SKM-1 treated with dmso at 0.1 percent for 144 hours (cell line): ENCODE measurements at regions not wholly inside any gene's neighbourhood (a gene's known extent, or its start where the extent isn't known, plus 50 kb on each side); places are given as distances from the start of the nearest gene placed in this dataset.

Source experiments
- DNase-seq: peaks from one replicate; lab custom pipeline; 2025; ENCODE audit not compliant: unreplicated experiment; lab: John Stamatoyannopoulos, UW

- peak; percentile 56 for DNase-seq
Observed at GRCh38 chr4:12221031-12221430, 792.3 kb upstream of the HS3ST1 start.

- no peak for DNase-seq
Observed at GRCh38 chr4:12211636-12212035, 782.9 kb upstream of the HS3ST1 start.

DNA sequence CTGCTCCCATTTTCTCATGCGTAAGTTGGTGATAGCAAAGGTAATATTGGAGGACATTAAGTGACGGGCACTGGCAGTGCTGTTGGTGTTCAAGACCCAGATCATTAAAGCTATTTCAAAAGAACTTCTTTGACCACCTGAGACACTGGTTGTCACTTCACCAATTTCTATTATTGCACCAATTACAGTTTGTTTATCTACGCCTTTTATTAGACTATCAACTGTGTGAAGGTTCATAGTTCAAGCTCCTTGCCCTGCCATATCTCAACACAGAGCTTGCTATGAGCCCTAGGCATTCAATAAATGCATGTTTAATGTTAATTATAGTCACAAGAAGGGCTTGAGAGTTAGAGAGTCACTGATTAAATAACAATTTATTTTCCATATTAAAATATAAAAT, 778.7 kb upstream of the HS3ST1 start:
- DNase-seq, result no peak

- no peak for DNase-seq
Observed at GRCh38 chr4:12206091-12206490, 777.4 kb upstream of the HS3ST1 start.

- no peak for DNase-seq
Observed at GRCh38 chr4:12203945-12204344, 775.3 kb upstream of the HS3ST1 start.

- DNase-seq, result no peak
Observed at GRCh38 chr4:12200226-12200625, 771.5 kb upstream of the HS3ST1 start.

- no peak for DNase-seq
Observed at GRCh38 chr4:12186526-12186925, 757.8 kb upstream of the HS3ST1 start.

GRCh38 chr4:12178614-12179610, 750.2 kb upstream of the HS3ST1 start:
- DNase-seq, result no peak

GRCh38 chr4:12177416-12177815, 748.7 kb upstream of the HS3ST1 start:
- DNase-seq, result no peak

- DNase-seq, result no peak
Observed at GRCh38 chr4:12173496-12173895, 744.8 kb upstream of the HS3ST1 start.

GRCh38 chr4:12172198-12172973, 743.7 kb upstream of the HS3ST1 start:
- DNase-seq, result no peak

GRCh38 chr4:12170308-12170707, 741.6 kb upstream of the HS3ST1 start:
- DNase-seq, result no peak

- no peak for DNase-seq
Observed at GRCh38 chr4:12165616-12166015, 736.9 kb upstream of the HS3ST1 start.

- no peak for DNase-seq
Observed at GRCh38 chr4:12146339-12146738, 717.6 kb upstream of the HS3ST1 start.

GRCh38 chr4:12145768-12146167, 717.1 kb upstream of the HS3ST1 start:
- no peak for DNase-seq

DNA sequence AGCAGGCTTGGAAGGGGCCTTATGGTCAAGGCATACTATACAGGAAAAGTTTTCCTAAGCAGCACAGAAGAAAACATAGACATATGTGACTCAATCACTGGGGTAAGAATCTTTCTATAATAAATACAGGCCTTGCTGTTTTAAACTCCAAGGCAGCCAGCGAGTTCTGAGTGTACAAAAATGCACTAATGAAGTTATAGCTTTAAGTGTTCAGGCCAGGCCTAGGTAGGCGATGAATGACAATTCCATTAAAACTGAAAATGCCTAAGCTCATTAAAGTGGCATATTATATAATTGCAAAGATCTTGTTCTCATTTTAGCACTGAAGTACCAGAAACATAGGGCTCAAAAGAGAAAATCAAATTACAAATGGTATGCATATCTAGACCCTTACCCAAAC, 716.4 kb upstream of the HS3ST1 start:
- no peak for DNase-seq

- no peak for DNase-seq
Observed at GRCh38 chr4:12144051-12144450, 715.4 kb upstream of the HS3ST1 start.

DNA sequence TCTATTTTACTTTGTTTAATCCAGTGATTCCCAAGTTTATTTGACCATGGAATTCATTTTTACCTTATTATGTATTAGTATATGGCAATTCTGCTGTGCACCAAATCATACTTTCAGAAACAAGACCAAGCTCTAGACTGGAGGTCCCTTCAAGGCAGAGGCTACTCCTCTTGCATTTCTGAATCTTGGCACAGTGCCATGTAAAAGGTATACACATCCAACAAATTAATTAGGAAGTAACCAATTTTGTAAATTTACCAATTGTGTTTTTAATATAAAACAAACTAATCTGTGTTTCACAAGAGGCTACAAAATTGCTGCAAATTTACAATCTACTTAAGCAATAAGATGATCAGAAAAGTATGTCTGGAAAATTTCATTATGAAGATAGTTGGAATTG, 712.2 kb upstream of the HS3ST1 start:
- DNase-seq, result no peak

DNA sequence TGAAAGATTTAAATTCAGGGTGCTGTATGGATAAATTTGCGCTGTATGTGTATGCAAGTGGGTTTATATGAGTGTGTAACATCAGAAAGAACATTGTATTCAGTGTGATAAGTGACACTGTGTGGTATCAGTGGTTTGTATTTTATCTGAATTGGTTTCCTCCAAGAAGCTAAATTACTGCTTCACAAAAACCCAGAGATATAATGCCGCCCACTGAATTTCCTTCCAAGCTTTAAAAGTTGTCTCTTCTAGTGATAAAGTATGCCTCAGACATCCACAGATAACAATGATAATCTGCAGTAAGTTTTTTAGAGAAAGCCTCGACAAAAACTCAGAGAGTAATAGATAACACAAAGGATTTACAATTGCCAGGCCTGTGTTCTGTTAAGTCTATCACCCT, 710.6 kb upstream of the HS3ST1 start:
- no peak for DNase-seq

DNA sequence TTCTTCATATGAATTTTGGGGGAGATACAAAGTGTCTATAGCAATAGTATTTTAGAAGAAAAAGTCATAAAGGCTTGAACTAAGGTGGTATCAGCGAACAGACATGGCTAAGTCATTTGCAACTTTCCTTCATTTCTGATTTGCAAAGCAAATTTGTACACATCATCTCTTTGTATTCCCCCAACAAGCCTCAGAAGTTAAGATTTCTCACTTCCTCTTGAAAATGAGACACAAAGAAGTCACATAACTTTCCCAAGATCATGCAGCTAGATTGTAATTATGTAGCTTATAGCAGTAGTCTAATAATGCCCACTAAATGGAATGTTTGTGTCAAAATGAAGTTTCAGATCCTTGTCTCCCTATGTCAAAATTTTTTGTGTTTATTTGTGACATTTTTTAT, 709.8 kb upstream of the HS3ST1 start:
- DNase-seq, result no peak

- DNase-seq, result no peak
Observed at GRCh38 chr4:12137575-12137974, 708.9 kb upstream of the HS3ST1 start.

GRCh38 chr4:12126474-12126873, 697.8 kb upstream of the HS3ST1 start:
- DNase-seq, result peak; percentile 75
